GM12892 (cell line): ENCODE measurements at regions not wholly inside any gene's neighbourhood (a gene's known extent, or its start where the extent isn't known, plus 50 kb on each side); places are given as distances from the start of the nearest gene placed in this dataset.
"Not testable (repeated sequence)": the region's sequence is repeated elsewhere in the genome, so short reads cannot be mapped to it uniquely, and the experiment has no call there.

Experiments
- POLR2A ChIP-seq: IDR thresholded peaks from 2 replicates; pipeline ENCODE4 v1.6.1; 2011; ENCODE audit warnings: low read depth, low read length, control low read depth
- POLR2AphosphoS5 ChIP-seq: IDR thresholded peaks from 2 replicates; pipeline ENCODE4 v1.6.1; 2011; ENCODE audit warnings: low read depth, low read length, control low read depth
- TAF1 ChIP-seq: IDR thresholded peaks from 2 replicates; pipeline ENCODE4 v1.6.1; 2011; ENCODE audit warnings: low read depth, mild to moderate bottlenecking, control low read depth, low read length, borderline replicate concordance

GRCh38 chr1:224031986-224032385, 81.9 kb upstream of the FBXO28 start:
- TF ChIP-seq POLR2A, POLR2AphosphoS5, TAF1: not testable (repeated sequence)
